ENCODE measurements at regions not wholly inside any gene's neighbourhood (a gene's known extent, or its start where the extent isn't known, plus 50 kb on each side); places are given as distances from the start of the nearest gene placed in this dataset.

GRCh38 chr12:42853370-42854140 is 264.0 kb upstream of the PRICKLE1 start:
- H3K4me3 ChIP-seq (replicated peaks; ENCODE audit: insufficient read depth, low read length) = no peak overlapping the region
- no peak overlapping the region for H3K27ac ChIP-seq (replicated peaks)
- no peaks in the 10 kb centered on the region for H3K27me3 ChIP-seq (ENCODE audit: insufficient read depth, poor library complexity, severe bottlenecking)
- TF ChIP-seq GABPA (IDR thresholded peaks at IDR 0.05; ENCODE audit: low read depth) (no peak), REST (IDR thresholded peaks at IDR 0.05; ENCODE audit: insufficient replicate concordance, low read depth) (no peak), POLR2AphosphoS5 (IDR thresholded peaks at IDR 0.05; ENCODE audit: low read depth) (no peak), CTCF (IDR thresholded peaks at IDR 0.05; ENCODE audit: insufficient read depth, low read length) (no peak), SPI1 (IDR thresholded peaks at IDR 0.05; ENCODE audit: borderline replicate concordance, low read depth) (no peak)
- DNase-seq (ENCODE audit: low read depth in 1 of 2, low spot score in 1 of 2) = no peak

- Histone ChIP-seq H3K27ac (replicated peaks) (no peak overlapping the region), H3K4me3 (replicated peaks; ENCODE audit: insufficient read depth, low read length) (no peak overlapping the region), H3K27me3 (ENCODE audit: insufficient read depth, poor library complexity, severe bottlenecking) (no peaks in the 10 kb centered on the region)
- no peak for DNase-seq (ENCODE audit: low read depth in 1 of 2, low spot score in 1 of 2)
- TF ChIP-seq SPI1 (IDR thresholded peaks at IDR 0.05; ENCODE audit: borderline replicate concordance, low read depth) (no peak), CTCF (IDR thresholded peaks at IDR 0.05; ENCODE audit: insufficient read depth, low read length) (no peak), GABPA (IDR thresholded peaks at IDR 0.05; ENCODE audit: low read depth) (no peak), REST (IDR thresholded peaks at IDR 0.05; ENCODE audit: insufficient replicate concordance, low read depth) (no peak), POLR2AphosphoS5 (IDR thresholded peaks at IDR 0.05; ENCODE audit: low read depth) (no peak)
Observed at GRCh38 chr12:42846782-42847181, 257.2 kb upstream of the PRICKLE1 start.

- Histone ChIP-seq H3K27me3 (ENCODE audit: insufficient read depth, poor library complexity, severe bottlenecking) (no peaks in the 10 kb centered on the region), H3K4me3 (replicated peaks; ENCODE audit: insufficient read depth, low read length) (no peak overlapping the region), H3K27ac (replicated peaks) (no peak overlapping the region)
- no peak for DNase-seq (ENCODE audit: low read depth in 1 of 2, low spot score in 1 of 2)
- TF ChIP-seq GABPA (IDR thresholded peaks at IDR 0.05; ENCODE audit: low read depth) (no peak), SPI1 (IDR thresholded peaks at IDR 0.05; ENCODE audit: borderline replicate concordance, low read depth) (no peak), REST (IDR thresholded peaks at IDR 0.05; ENCODE audit: insufficient replicate concordance, low read depth) (no peak), CTCF (IDR thresholded peaks at IDR 0.05; ENCODE audit: insufficient read depth, low read length) (no peak), POLR2AphosphoS5 (IDR thresholded peaks at IDR 0.05; ENCODE audit: low read depth) (no peak)
Observed at GRCh38 chr12:42834062-42834461, 244.5 kb upstream of the PRICKLE1 start.

Measured in HL-60 (cell line).